OCI-LY3 (cell line): ENCODE measurements at regions not wholly inside any gene's neighbourhood (a gene's known extent, or its start where the extent isn't known, plus 50 kb on each side); places are given as distances from the start of the nearest gene placed in this dataset.

Experiments
- EZH2phosphoT487 ChIP-seq: fragments of 200-600 bp; shearing (Covaris generic); IDR thresholded peaks from 2 replicates; pipeline ENCODE4 v1.6.1; 2018; ENCODE audit warnings: antibody characterized with exemption, mixed run types, low read depth
- TF ChIP-seq, protein P1 (sequence below): fragments of 200-600, 300-600 bp; sonication (generic); IDR thresholded peaks from 2 replicates; pipeline ENCODE4 v1.5.1; 2014; ENCODE audit warnings: antibody characterized with exemption, low read length, low read depth

DNA sequence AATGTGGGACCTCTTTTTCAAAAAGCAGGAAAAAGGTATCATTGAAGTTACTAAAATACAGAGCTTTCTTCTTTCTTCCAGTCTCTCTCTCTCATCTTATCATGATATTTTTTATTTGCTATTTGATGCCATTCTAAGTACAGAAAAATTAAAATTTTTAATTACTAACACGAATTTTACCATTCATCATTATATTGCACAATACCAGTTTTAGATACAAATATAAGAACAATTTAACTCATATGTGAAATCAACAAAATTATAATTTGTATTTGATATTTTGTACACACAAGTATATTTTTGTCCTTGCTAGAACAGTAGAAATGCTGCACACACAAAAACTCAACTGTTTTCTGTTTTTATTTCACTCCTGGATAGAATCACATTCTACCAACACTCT is 112.2 kb downstream of the OAT start:
- TF ChIP-seq, protein P1, sequence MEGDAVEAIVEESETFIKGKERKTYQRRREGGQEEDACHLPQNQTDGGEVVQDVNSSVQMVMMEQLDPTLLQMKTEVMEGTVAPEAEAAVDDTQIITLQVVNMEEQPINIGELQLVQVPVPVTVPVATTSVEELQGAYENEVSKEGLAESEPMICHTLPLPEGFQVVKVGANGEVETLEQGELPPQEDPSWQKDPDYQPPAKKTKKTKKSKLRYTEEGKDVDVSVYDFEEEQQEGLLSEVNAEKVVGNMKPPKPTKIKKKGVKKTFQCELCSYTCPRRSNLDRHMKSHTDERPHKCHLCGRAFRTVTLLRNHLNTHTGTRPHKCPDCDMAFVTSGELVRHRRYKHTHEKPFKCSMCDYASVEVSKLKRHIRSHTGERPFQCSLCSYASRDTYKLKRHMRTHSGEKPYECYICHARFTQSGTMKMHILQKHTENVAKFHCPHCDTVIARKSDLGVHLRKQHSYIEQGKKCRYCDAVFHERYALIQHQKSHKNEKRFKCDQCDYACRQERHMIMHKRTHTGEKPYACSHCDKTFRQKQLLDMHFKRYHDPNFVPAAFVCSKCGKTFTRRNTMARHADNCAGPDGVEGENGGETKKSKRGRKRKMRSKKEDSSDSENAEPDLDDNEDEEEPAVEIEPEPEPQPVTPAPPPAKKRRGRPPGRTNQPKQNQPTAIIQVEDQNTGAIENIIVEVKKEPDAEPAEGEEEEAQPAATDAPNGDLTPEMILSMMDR: no peak
- TF ChIP-seq EZH2phosphoT487: no peak
